Loucy (cell line): ENCODE measurements at regions not wholly inside any gene's neighbourhood (a gene's known extent, or its start where the extent isn't known, plus 50 kb on each side); places are given as distances from the start of the nearest gene placed in this dataset.

ENCODE experiments used
- CTCF ChIP-seq: fragments of 200-600 bp; sonication (generic); conservative IDR thresholded peaks from 2 replicates; pipeline ENCODE4 v1.5.1; 2014; ENCODE audit warnings: mild to moderate bottlenecking, antibody characterized with exemption, low read length
- EZH2phosphoT487 ChIP-seq: fragments of 200-600 bp; IDR thresholded peaks from 2 replicates; pipeline ENCODE4 v1.6.1; 2018; ENCODE audit warnings: antibody characterized with exemption, mild to moderate bottlenecking, moderate library complexity, borderline replicate concordance

GRCh38 chr12:89081719-89082369, 270.5 kb downstream of the DUSP6 start:
- TF ChIP-seq CTCF = no peak
- TF ChIP-seq EZH2phosphoT487 = no peak
